ENCODE measurements at regions not wholly inside any gene's neighbourhood (a gene's known extent, or its start where the extent isn't known, plus 50 kb on each side); places are given as distances from the start of the nearest gene placed in this dataset.
"Not testable (repeated sequence)": the region's sequence is repeated elsewhere in the genome, so short reads cannot be mapped to it uniquely, and the experiment has no call there.

GRCh38 chr4:81723019-81723884 is 251.5 kb upstream of the RASGEF1B start:
- no peak for DNase-seq (ENCODE audit: low spot score)

GRCh38 chr4:81722290-81722851 is 250.7 kb upstream of the RASGEF1B start:
- DNase-seq (ENCODE audit: low spot score): no peak

GRCh38 chr4:81715757-81716156 is 244.1 kb upstream of the RASGEF1B start:
- DNase-seq (ENCODE audit: low spot score): no peak

- DNase-seq (ENCODE audit: low spot score): not testable (repeated sequence)
These were observed 243.7 kb upstream of the RASGEF1B start for GRCh38 chr4:81715357-81715756.

GRCh38 chr4:81714291-81714690 is 242.6 kb upstream of the RASGEF1B start:
- DNase-seq (ENCODE audit: low spot score): no peak

- DNase-seq (ENCODE audit: low spot score): no peak
These were observed 241.0 kb upstream of the RASGEF1B start for GRCh38 chr4:81712714-81713113.

GRCh38 chr4:81704461-81704860 is 232.8 kb upstream of the RASGEF1B start:
- DNase-seq (ENCODE audit: low spot score): no peak

- no peak for DNase-seq (ENCODE audit: low spot score)
These were observed 228.5 kb upstream of the RASGEF1B start for GRCh38 chr4:81700189-81700588.

GRCh38 chr4:81698538-81699296 is 227.0 kb upstream of the RASGEF1B start:
- DNase-seq (ENCODE audit: low spot score): no peak

- DNase-seq (ENCODE audit: low spot score): no peak
These were observed 222.6 kb upstream of the RASGEF1B start for GRCh38 chr4:81694176-81694913.

GRCh38 chr4:81690871-81691270 is 219.2 kb upstream of the RASGEF1B start:
- DNase-seq (ENCODE audit: low spot score): no peak

- DNase-seq (ENCODE audit: low spot score): peak; percentile 13
These were observed 216.4 kb upstream of the RASGEF1B start for GRCh38 chr4:81688085-81688484.

- DNase-seq (ENCODE audit: low spot score): no peak
These were observed 215.8 kb upstream of the RASGEF1B start for GRCh38 chr4:81687471-81687870.

GRCh38 chr4:81685104-81685503 is 213.4 kb upstream of the RASGEF1B start:
- DNase-seq (ENCODE audit: low spot score): no peak

- DNase-seq (ENCODE audit: low spot score): no peak
These were observed 212.6 kb upstream of the RASGEF1B start for GRCh38 chr4:81684352-81684751.

- no peak for DNase-seq (ENCODE audit: low spot score)
These were observed 210.8 kb upstream of the RASGEF1B start for GRCh38 chr4:81682492-81682891.

GRCh38 chr4:81679315-81679714 is 207.6 kb upstream of the RASGEF1B start:
- no peak for DNase-seq (ENCODE audit: low spot score)

- DNase-seq (ENCODE audit: low spot score): no peak
These were observed 207.1 kb upstream of the RASGEF1B start for GRCh38 chr4:81678801-81679200.

GRCh38 chr4:81676537-81676936 is 204.8 kb upstream of the RASGEF1B start:
- no peak for DNase-seq (ENCODE audit: low spot score)

- no peak for DNase-seq (ENCODE audit: low spot score)
These were observed 204.2 kb upstream of the RASGEF1B start for GRCh38 chr4:81675791-81676393.

- no peak for DNase-seq (ENCODE audit: low spot score)
These were observed 202.3 kb upstream of the RASGEF1B start for GRCh38 chr4:81673961-81674360.

- not testable (repeated sequence) for DNase-seq (ENCODE audit: low spot score)
These were observed 196.6 kb upstream of the RASGEF1B start for GRCh38 chr4:81668328-81668727.

Data from CD4-positive, alpha-beta T cell treated with Interleukin-2 at 100 ng/mL for 4 hours (primary cell).